NCI-H2107 treated with DMSO at 0.1 percent for 48 hours (cell line): ENCODE measurements at regions not wholly inside any gene's neighbourhood (a gene's known extent, or its start where the extent isn't known, plus 50 kb on each side); places are given as distances from the start of the nearest gene placed in this dataset.

ENCODE experiments used
- DNase-seq: peaks from one replicate; lab custom pipeline; 2025; ENCODE audit not compliant: unreplicated experiment; lab: John Stamatoyannopoulos, UW

DNA sequence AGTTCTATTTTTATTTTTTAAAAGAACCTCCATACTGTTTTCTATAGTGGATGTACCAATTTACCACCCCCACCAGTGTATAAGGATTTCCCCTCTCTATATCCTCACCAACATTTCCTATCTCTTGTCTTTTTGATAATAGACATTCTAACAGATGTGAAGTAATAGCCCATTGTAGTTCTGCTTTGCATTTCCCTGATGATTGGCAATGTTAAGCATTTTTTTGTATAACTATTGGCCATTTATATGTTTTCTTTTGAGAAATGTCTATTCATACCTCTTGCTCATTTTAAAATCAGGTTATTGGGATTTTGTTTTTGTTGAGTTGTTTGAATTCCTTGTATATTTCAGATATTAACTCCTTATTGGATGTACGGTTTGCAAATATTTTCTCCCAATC lies 251.1 kb upstream of the HTR2C start:
- DNase-seq, result no peak

GRCh38 chrX:114334473-114334982 lies 249.4 kb upstream of the HTR2C start:
- no peak for DNase-seq

DNA sequence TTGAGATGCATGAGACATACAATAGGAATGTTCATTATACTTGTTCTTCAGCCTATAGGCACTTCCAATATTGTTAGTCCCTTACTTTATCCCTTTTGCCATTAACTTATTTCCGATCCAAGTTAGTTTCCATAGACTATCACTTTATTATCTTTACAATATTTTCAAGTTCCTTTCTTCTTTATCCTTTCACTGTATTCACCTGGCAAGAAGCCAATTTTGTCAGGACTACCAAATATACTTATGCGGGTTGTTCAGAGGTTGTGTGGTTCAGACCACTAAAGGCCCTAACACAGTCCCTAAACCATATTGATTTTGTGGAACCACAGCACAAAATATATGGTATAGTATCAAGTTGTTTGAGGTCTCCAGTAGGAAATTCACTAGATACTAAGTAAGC lies 245.0 kb upstream of the HTR2C start:
- no peak for DNase-seq

DNA sequence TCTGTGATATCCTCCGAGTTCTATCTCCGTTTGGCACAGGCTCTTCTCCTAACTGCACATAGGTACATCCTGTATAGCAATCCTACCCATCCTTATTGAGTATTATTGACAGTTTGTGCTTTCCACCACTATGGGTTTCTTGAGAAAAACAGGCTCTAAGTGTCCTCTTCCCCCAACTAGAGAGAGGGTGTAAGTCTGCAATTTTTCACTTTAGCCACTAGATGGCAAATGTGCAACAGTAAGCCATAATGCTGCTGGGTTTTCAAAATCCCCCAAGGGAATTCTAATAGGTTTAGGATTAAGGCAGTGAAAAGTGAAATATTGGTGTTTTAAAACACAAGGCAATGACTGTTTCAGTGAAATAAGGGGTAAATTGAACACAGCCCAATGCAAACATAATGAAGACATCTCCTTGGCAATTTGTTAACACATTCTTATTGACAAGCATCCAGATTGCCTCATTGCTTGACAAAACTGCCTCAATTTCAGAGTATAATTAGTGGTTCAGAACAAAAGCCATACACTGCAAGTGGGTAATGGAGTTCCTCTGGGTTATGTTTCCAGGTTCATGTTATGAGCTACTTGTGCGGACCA lies 239.0 kb upstream of the HTR2C start:
- peak; percentile 7 for DNase-seq

- no peak for DNase-seq
These were observed 222.7 kb upstream of the HTR2C start for GRCh38 chrX:114361076-114361725.

- DNase-seq, result no peak
These were observed 220.5 kb upstream of the HTR2C start for GRCh38 chrX:114363346-114363745.

DNA sequence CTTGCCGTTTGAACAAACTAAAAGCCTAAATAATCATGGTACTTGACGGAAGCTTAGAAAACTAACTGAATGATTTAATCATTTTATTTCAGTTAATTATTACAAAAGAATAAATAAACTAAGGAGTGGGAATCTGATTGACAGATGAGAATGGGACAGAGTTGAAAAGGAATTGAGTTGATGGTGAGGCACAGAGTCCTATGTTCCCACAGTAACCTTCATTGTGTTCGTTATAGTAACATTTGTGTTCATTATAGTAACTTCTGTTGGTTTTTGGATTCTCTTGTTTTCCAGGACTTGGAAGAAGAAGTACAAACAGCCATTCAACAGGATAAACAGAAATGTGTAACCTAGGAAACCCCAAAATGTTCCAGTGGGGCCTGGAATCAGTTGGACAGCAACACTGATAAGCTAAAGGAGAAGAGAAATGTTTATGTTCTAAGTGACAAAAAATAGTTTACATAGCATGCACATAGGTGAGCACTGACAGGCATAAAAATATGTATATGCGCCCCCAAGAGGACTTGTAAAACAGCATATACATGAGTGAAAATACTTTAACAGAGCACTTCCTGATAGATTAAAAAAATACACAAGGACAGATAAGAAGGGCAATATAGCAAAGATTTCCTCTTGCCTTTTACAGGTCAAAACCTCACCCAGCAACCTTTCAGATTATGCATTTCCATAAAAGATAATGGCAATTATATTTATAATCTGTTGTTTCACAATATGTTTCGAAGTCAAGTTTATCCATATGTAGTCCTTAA lies 218.6 kb upstream of the HTR2C start:
- DNase-seq, result no peak

DNA sequence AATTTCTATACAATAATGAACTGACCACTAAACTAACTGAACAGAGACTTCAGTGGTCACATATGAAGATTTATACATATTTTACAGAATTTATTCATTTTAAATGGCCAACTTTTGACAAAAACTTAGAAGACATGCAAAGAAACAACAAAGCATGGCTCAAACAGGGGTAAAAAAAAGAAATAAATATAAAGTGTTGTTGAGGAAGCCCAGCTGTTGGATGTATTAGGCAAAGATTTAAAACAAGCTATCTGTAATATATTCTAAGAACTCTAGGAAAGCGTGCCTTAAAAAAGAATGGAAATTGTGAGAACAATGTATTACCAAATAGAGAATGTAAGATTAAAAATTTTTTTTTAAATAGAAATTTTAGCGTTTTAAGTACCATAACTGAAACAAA lies 210.9 kb upstream of the HTR2C start:
- no peak for DNase-seq

DNA sequence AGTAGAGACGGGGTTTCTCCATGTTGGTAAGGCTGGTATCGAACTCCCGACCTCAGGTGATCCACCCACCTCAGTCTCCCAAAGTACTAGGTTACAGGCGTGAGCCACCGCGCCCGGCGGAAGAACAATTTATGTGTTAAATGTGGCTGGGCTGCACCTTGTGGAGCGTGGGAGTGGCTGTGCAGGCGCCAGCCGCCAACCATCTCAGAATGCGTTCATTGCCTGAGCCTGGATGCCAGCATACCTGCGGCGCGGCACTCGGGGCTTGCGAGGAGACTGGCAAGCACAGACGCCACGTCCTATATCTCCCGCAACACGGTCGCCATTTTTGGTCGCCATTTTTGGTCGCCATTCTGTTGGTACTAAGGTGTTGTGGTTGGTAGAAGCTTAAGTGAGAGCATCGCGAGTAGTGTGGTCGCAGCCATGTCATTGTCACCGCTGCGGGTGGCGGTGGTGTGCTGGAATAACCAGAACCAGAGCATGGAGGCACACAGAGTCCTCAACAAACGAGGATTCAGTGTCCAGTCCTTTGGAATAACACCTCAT lies 193.6 kb upstream of the HTR2C start:
- DNase-seq, result no peak
